ENCODE measurements at regions not wholly inside any gene's neighbourhood (a gene's known extent, or its start where the extent isn't known, plus 50 kb on each side); places are given as distances from the start of the nearest gene placed in this dataset.

DNA sequence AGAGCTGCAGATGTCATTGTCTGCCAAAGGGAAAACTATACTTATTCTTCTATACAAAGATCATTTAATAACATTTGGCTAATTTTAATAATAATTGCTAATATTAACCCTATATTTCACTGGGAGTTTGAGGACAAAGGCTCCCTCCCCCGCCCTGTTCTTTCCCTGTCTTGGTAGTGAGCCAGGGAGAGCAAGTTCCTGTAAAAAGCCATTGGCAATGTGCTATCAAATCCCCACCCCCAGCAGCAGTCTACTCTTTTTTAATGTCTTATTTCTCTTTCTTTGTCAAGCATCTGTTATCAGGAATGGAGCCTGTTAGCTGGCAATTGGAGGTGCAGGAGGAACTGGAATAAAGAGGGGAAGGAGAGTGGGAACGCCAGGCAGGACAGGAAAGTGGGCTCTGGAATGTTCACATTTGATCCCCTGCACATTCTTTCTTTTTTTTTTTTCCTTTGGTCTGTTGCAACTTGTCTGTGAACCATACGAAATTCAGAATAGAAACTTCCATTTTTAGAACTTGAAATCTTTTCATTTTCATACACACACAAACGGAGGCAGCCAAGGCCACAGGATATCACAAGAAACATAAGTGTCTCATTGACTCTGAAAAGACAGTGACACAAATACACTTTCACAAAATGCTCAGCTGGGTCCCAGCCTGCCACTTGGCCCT lies 664.8 kb upstream of the ZNF608 start:
- TF ChIP-seq, protein P1, sequence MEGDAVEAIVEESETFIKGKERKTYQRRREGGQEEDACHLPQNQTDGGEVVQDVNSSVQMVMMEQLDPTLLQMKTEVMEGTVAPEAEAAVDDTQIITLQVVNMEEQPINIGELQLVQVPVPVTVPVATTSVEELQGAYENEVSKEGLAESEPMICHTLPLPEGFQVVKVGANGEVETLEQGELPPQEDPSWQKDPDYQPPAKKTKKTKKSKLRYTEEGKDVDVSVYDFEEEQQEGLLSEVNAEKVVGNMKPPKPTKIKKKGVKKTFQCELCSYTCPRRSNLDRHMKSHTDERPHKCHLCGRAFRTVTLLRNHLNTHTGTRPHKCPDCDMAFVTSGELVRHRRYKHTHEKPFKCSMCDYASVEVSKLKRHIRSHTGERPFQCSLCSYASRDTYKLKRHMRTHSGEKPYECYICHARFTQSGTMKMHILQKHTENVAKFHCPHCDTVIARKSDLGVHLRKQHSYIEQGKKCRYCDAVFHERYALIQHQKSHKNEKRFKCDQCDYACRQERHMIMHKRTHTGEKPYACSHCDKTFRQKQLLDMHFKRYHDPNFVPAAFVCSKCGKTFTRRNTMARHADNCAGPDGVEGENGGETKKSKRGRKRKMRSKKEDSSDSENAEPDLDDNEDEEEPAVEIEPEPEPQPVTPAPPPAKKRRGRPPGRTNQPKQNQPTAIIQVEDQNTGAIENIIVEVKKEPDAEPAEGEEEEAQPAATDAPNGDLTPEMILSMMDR (IDR thresholded peaks at IDR 0.05), result no peak
- TF ChIP-seq, protein P2, sequence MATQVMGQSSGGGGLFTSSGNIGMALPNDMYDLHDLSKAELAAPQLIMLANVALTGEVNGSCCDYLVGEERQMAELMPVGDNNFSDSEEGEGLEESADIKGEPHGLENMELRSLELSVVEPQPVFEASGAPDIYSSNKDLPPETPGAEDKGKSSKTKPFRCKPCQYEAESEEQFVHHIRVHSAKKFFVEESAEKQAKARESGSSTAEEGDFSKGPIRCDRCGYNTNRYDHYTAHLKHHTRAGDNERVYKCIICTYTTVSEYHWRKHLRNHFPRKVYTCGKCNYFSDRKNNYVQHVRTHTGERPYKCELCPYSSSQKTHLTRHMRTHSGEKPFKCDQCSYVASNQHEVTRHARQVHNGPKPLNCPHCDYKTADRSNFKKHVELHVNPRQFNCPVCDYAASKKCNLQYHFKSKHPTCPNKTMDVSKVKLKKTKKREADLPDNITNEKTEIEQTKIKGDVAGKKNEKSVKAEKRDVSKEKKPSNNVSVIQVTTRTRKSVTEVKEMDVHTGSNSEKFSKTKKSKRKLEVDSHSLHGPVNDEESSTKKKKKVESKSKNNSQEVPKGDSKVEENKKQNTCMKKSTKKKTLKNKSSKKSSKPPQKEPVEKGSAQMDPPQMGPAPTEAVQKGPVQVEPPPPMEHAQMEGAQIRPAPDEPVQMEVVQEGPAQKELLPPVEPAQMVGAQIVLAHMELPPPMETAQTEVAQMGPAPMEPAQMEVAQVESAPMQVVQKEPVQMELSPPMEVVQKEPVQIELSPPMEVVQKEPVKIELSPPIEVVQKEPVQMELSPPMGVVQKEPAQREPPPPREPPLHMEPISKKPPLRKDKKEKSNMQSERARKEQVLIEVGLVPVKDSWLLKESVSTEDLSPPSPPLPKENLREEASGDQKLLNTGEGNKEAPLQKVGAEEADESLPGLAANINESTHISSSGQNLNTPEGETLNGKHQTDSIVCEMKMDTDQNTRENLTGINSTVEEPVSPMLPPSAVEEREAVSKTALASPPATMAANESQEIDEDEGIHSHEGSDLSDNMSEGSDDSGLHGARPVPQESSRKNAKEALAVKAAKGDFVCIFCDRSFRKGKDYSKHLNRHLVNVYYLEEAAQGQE (IDR thresholded peaks at IDR 0.05), result no peak
- TF ChIP-seq POLR2A (IDR thresholded peaks at IDR 0.05; ENCODE audit: low read length) (no peak), EP300 (IDR thresholded peaks at IDR 0.05) (no peak), RFX5 (IDR thresholded peaks at IDR 0.05) (no peak), CBX2 (IDR thresholded peaks at IDR 0.05; ENCODE audit: borderline replicate concordance, low read depth) (no peak), CHD4 (IDR thresholded peaks at IDR 0.05; ENCODE audit: borderline replicate concordance) (no peak), NR3C1 (IDR thresholded peaks at IDR 0.05) (no peak), MYC (IDR thresholded peaks at IDR 0.05; ENCODE audit: borderline replicate concordance, low read length) (no peak), RCOR1 (IDR thresholded peaks at IDR 0.05; ENCODE audit: low read depth, low read length) (no peak)
- TF ChIP-seq, protein P3, sequence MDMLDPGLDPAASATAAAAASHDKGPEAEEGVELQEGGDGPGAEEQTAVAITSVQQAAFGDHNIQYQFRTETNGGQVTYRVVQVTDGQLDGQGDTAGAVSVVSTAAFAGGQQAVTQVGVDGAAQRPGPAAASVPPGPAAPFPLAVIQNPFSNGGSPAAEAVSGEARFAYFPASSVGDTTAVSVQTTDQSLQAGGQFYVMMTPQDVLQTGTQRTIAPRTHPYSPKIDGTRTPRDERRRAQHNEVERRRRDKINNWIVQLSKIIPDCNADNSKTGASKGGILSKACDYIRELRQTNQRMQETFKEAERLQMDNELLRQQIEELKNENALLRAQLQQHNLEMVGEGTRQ (IDR thresholded peaks at IDR 0.05), result no peak
- TF ChIP-seq, protein P4, sequence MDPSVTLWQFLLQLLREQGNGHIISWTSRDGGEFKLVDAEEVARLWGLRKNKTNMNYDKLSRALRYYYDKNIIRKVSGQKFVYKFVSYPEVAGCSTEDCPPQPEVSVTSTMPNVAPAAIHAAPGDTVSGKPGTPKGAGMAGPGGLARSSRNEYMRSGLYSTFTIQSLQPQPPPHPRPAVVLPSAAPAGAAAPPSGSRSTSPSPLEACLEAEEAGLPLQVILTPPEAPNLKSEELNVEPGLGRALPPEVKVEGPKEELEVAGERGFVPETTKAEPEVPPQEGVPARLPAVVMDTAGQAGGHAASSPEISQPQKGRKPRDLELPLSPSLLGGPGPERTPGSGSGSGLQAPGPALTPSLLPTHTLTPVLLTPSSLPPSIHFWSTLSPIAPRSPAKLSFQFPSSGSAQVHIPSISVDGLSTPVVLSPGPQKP (IDR thresholded peaks at IDR 0.05; ENCODE audit: low read depth, low read length), result no peak
